Body of pancreas (tissue), 4 donors: ENCODE measurements at regions not wholly inside any gene's neighbourhood (a gene's known extent, or its start where the extent isn't known, plus 50 kb on each side); places are given as distances from the start of the nearest gene placed in this dataset.

Experiments
- CTCF ChIP-seq, 7 experiments: fragments of 450-650 bp in 4 of 7; fragments of 200-600 bp in 3 of 7; sonication (generic) in 3 of 7; IDR thresholded peaks; one replicate each; pipeline ENCODE4 v1.5.1; 2016 to 2019; ENCODE audit warnings: antibody characterized with exemption in 7 of 7
- POLR2A ChIP-seq, 3 donors: fragments of 450-650 bp; IDR thresholded peaks; one replicate each; pipeline ENCODE4 v1.6.1; 2016; ENCODE audit warnings: antibody characterized with exemption in 3 of 3, mild to moderate bottlenecking in 2 of 3

GRCh38 chr1:181206979-181207790, 118.7 kb downstream of the IER5 start:
- TF ChIP-seq CTCF (IDR thresholded peaks at IDR 0.05) (no peak), POLR2A (IDR thresholded peaks at IDR 0.05) (no peak)
